HG02885 (cell line): ENCODE measurements at regions not wholly inside any gene's neighbourhood (a gene's known extent, or its start where the extent isn't known, plus 50 kb on each side); places are given as distances from the start of the nearest gene placed in this dataset.
"Not testable (repeated sequence)": the region's sequence is repeated elsewhere in the genome, so short reads cannot be mapped to it uniquely, and the experiment has no call there.

Source experiments
- ATAC-seq: cut with Tn5 transposase; IDR thresholded peaks from one replicate; pipeline ENCODE4 v1.9.1; 2021; ENCODE audit warnings: mild to moderate bottlenecking; ENCODE audit not compliant: unreplicated experiment, poor library complexity

- not testable (repeated sequence) for ATAC-seq
Observed at GRCh38 chr10:118834370-118834769, 79.6 kb upstream of the CACUL1 start.

- no peak for ATAC-seq
Observed at GRCh38 chr10:118835682-118836326, 81.0 kb upstream of the CACUL1 start.

- ATAC-seq = no peak
Observed at GRCh38 chr10:118838364-118838763, 83.6 kb upstream of the CACUL1 start.

- ATAC-seq = no peak
Observed at GRCh38 chr10:118839348-118839747, 84.6 kb upstream of the CACUL1 start.

GRCh38 chr10:118840071-118840775 lies 85.5 kb upstream of the CACUL1 start:
- ATAC-seq = no peak

GRCh38 chr10:118840776-118841468 lies 86.2 kb upstream of the CACUL1 start:
- no peak for ATAC-seq

GRCh38 chr10:118841881-118842605 lies 87.3 kb upstream of the CACUL1 start:
- no peak for ATAC-seq

GRCh38 chr10:118842843-118843624 lies 88.3 kb upstream of the CACUL1 start:
- ATAC-seq = no peak

- ATAC-seq = no peak
Observed at GRCh38 chr10:118843647-118844265, 89.0 kb upstream of the CACUL1 start.

- no peak for ATAC-seq
Observed at GRCh38 chr10:118844731-118845521, 90.2 kb upstream of the CACUL1 start.

- ATAC-seq = no peak
Observed at GRCh38 chr10:118845776-118846175, 91.0 kb upstream of the CACUL1 start.

GRCh38 chr10:118850418-118851061 lies 95.8 kb upstream of the CACUL1 start:
- ATAC-seq = no peak

- ATAC-seq = peak; percentile 73
Observed at GRCh38 chr10:118851062-118852035, 96.6 kb upstream of the CACUL1 start.

GRCh38 chr10:118853916-118854315 lies 99.1 kb upstream of the CACUL1 start:
- ATAC-seq = no peak

GRCh38 chr10:118856106-118856505 lies 101.3 kb upstream of the CACUL1 start:
- ATAC-seq = no peak

GRCh38 chr10:118865998-118866693 lies 111.4 kb upstream of the CACUL1 start:
- no peak for ATAC-seq

- no peak for ATAC-seq
Observed at GRCh38 chr10:118867768-118868167, 113.0 kb upstream of the CACUL1 start.
